ENCODE measurements at regions not wholly inside any gene's neighbourhood (a gene's known extent, or its start where the extent isn't known, plus 50 kb on each side); places are given as distances from the start of the nearest gene placed in this dataset.

DNA sequence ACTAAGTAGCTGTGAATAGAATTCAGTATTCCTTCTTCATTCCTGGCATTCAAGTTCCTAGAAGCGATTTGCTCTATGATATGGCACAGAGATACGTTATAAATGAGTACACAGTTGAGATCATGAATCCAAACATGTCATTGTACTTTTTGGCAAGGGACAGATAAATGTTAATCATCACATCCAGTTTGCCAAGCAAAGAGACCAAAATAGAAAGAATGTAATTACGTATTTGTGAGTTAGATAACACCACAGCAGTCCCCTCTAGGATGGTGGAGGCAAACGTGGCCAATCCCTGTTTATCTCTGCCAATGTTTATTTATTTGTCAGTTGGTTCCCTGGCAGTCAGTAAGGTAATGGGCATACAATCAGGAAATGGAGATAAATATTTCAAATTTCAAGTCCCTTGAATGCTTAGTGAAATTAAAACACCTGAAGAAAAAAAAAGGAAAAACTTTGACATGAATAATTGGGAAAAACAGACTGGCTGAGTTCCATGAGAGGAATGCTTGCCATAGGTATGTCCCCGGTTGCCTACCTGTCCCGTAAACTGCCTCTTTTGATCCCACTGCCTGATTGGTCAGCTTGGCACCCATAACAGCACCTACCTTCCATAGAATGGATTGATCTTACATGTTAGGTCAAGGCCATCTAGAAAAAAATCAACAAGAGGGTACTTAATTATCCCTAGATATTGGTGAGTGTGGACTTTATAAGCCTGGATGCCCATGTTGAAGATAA, 451.1 kb upstream of the NETO1 start:
- no peaks in the 10 kb centered on the region for H3K27me3 ChIP-seq (ENCODE audit: low read depth, low read length)
- no peaks in the 10 kb centered on the region for H3K36me3 ChIP-seq (replicated peaks; ENCODE audit: low read depth, low read length)
- H3K9ac ChIP-seq (ENCODE audit: low read length) = no peak overlapping the region
- H4K20me1 ChIP-seq (ENCODE audit: insufficient read depth, low read length) = no peaks in the 10 kb centered on the region
- no peak for TF ChIP-seq CTCF (IDR thresholded peaks at IDR 0.05; ENCODE audit: low read depth, low read length)
- TF ChIP-seq EZH2phosphoT487 (IDR thresholded peaks at IDR 0.05; ENCODE audit: low read depth) = no peak
- H2AFZ ChIP-seq (ENCODE audit: low read depth, low read length) = no peak overlapping the region
- H3K4me2 ChIP-seq (ENCODE audit: low read length) = no peak overlapping the region
- no peaks in the 10 kb centered on the region for H3K4me1 ChIP-seq (ENCODE audit: low read length)
- no peaks in the 10 kb centered on the region for H3K79me2 ChIP-seq (ENCODE audit: low read length)
- no peaks in the 10 kb centered on the region for H3K9me3 ChIP-seq (ENCODE audit: insufficient read depth, low read length)
- H3K27ac ChIP-seq (ENCODE audit: low read length) = no peak overlapping the region
- no peak overlapping the region for H3K4me3 ChIP-seq (ENCODE audit: low read length)

DNA sequence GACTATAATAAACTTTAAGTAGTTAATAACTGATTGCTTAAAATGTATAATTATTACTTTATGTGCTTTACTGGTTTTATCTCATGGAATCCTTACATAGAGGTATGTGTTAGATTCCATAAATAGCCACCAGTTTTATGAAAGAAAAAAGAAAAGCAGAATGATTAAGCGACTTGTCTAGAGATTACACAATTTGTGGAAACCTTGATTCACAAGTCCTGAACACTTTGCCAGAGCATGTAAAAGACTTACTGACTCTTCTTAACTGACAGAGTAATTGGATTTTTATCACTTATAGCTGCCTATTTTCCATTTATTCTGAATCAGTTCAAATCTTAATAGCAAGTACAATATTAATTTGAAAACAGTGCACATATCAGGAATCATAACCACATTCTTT, 448.7 kb upstream of the NETO1 start:
- Histone ChIP-seq H3K27me3 (ENCODE audit: low read depth, low read length) (no peaks in the 10 kb centered on the region), H3K4me1 (ENCODE audit: low read length) (no peaks in the 10 kb centered on the region), H4K20me1 (ENCODE audit: insufficient read depth, low read length) (no peaks in the 10 kb centered on the region), H3K4me3 (ENCODE audit: low read length) (no peak overlapping the region), H2AFZ (ENCODE audit: low read depth, low read length) (no peak overlapping the region), H3K27ac (ENCODE audit: low read length) (no peak overlapping the region), H3K79me2 (ENCODE audit: low read length) (no peaks in the 10 kb centered on the region), H3K4me2 (ENCODE audit: low read length) (no peak overlapping the region), H3K9ac (ENCODE audit: low read length) (no peak overlapping the region), H3K9me3 (ENCODE audit: insufficient read depth, low read length) (no peaks in the 10 kb centered on the region), H3K36me3 (replicated peaks; ENCODE audit: low read depth, low read length) (no peaks in the 10 kb centered on the region)
- no peak for TF ChIP-seq CTCF (IDR thresholded peaks at IDR 0.05; ENCODE audit: low read depth, low read length)
- TF ChIP-seq EZH2phosphoT487 (IDR thresholded peaks at IDR 0.05; ENCODE audit: low read depth) = no peak

DNA sequence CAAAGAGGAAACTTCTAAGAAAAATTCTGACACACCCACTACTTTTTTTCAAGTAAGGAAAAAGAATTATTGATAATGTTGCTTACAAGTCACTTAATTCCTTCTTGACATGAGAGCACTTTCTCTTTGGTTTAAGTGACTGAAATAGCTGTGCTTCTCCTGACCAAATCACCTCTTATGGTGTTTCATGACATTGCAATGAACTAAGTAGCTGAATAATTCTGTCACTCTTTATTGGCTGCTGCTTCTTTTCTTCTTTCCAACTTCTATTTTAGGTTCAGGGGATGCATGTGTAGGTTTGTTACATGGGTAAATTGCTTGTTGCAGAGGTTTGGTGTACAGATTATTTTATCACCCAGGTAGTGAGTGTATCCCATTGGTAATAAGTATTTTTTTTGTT, 447.6 kb upstream of the NETO1 start:
- Histone ChIP-seq H3K4me1 (ENCODE audit: low read length) (no peaks in the 10 kb centered on the region), H3K4me2 (ENCODE audit: low read length) (no peak overlapping the region), H3K27ac (ENCODE audit: low read length) (no peak overlapping the region), H4K20me1 (ENCODE audit: insufficient read depth, low read length) (no peaks in the 10 kb centered on the region), H3K9ac (ENCODE audit: low read length) (no peak overlapping the region), H2AFZ (ENCODE audit: low read depth, low read length) (no peak overlapping the region), H3K9me3 (ENCODE audit: insufficient read depth, low read length) (no peaks in the 10 kb centered on the region), H3K36me3 (replicated peaks; ENCODE audit: low read depth, low read length) (no peaks in the 10 kb centered on the region), H3K4me3 (ENCODE audit: low read length) (no peak overlapping the region), H3K79me2 (ENCODE audit: low read length) (no peaks in the 10 kb centered on the region), H3K27me3 (ENCODE audit: low read depth, low read length) (no peaks in the 10 kb centered on the region)
- TF ChIP-seq CTCF (IDR thresholded peaks at IDR 0.05; ENCODE audit: low read depth, low read length) (no peak), EZH2phosphoT487 (IDR thresholded peaks at IDR 0.05; ENCODE audit: low read depth) (no peak)

DNA sequence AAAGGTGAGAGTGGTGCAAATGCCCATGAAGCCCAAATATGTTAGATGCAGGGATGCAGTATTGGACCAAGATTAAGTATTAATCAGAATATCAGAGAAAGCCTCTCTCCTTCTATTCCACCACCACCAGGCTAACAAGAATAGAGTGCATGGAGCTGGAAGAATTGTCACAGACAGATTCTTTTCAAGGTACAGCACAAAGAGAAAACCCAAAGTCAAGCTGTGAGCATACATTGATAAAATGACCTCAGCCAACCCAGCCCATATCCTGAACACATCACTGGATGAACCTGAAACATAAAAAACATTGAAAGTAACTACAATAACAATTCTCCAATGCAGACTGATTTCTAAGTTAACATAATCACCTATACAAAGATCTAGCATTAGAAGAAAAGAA, 445.7 kb upstream of the NETO1 start:
- Histone ChIP-seq H3K27ac (ENCODE audit: low read length) (no peak overlapping the region), H3K79me2 (ENCODE audit: low read length) (no peaks in the 10 kb centered on the region), H3K27me3 (ENCODE audit: low read depth, low read length) (no peaks in the 10 kb centered on the region), H3K4me2 (ENCODE audit: low read length) (no peak overlapping the region), H3K4me1 (ENCODE audit: low read length) (no peaks in the 10 kb centered on the region), H3K9ac (ENCODE audit: low read length) (no peak overlapping the region), H3K9me3 (ENCODE audit: insufficient read depth, low read length) (no peaks in the 10 kb centered on the region), H3K4me3 (ENCODE audit: low read length) (no peak overlapping the region), H3K36me3 (replicated peaks; ENCODE audit: low read depth, low read length) (no peaks in the 10 kb centered on the region), H2AFZ (ENCODE audit: low read depth, low read length) (no peak overlapping the region), H4K20me1 (ENCODE audit: insufficient read depth, low read length) (no peaks in the 10 kb centered on the region)
- no peak for TF ChIP-seq CTCF (IDR thresholded peaks at IDR 0.05; ENCODE audit: low read depth, low read length)
- TF ChIP-seq EZH2phosphoT487 (IDR thresholded peaks at IDR 0.05; ENCODE audit: low read depth) = no peak

Data from OCI-LY3 (cell line).